ENCODE measurements at regions not wholly inside any gene's neighbourhood (a gene's known extent, or its start where the extent isn't known, plus 50 kb on each side); places are given as distances from the start of the nearest gene placed in this dataset.

DNA sequence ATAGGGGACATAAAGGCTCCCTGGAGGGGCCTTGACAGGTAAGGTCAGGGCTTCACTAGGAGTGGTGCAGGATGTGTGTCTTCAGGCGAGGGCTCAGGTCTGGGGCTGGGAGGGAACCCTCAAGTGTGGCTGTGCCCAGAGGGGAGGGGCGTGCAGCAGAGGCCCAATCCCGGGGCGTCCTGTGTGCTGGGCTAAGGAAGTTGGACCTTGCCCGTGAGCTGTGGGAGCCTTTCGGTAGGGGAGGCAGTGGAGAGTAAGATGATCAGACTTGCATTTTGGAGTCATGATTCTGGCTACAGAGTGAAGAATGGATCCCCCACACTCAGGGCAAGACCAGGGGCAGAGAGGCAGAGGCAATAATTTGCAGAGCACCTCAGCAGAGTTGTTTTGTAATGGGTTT is 145.4 kb downstream of the BUB3 start:
- DNase-seq = no peak
- no peaks in the 10 kb centered on the region for H3K27me3 ChIP-seq
- no peaks in the 10 kb centered on the region for H3K9me3 ChIP-seq

DNA sequence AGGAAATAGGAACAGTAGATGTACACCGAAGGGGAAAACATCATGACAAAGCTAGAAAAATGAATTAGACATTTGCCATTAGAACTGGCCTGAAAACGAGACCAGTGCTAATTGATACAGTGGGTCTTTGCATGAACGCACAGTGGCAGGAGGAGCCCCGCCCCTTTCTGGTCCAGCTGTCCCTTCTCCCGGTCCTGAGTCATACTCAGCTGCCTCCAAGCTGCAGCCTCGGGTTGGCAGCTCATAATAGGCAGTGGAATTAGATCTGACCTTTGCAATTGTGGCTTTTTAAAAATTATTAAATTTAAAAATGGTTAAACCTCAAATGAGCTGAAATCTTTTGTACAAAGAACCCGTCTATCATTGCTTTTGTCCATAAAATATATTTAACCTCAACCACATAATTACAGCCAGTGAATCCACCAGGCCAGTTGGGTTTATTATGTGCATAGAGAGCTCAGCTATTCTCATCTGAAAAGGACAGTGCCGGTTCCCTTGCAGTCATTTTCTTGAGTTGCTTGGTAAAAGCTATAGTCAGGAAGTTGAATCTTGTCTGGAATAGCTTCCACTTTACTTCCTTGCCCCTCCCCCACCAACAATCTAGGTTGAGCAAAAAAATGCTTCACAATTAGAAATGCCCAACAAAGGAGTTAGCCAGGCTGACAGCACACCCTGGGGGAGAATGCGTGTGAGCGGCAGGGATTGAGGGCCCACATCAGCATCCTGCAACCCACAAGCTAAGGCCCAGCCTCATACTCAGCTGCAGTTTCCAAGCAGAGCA is 147.1 kb downstream of the BUB3 start:
- H3K27ac ChIP-seq = no peak overlapping the region
- TF ChIP-seq, protein P1, sequence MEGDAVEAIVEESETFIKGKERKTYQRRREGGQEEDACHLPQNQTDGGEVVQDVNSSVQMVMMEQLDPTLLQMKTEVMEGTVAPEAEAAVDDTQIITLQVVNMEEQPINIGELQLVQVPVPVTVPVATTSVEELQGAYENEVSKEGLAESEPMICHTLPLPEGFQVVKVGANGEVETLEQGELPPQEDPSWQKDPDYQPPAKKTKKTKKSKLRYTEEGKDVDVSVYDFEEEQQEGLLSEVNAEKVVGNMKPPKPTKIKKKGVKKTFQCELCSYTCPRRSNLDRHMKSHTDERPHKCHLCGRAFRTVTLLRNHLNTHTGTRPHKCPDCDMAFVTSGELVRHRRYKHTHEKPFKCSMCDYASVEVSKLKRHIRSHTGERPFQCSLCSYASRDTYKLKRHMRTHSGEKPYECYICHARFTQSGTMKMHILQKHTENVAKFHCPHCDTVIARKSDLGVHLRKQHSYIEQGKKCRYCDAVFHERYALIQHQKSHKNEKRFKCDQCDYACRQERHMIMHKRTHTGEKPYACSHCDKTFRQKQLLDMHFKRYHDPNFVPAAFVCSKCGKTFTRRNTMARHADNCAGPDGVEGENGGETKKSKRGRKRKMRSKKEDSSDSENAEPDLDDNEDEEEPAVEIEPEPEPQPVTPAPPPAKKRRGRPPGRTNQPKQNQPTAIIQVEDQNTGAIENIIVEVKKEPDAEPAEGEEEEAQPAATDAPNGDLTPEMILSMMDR (IDR thresholded peaks at IDR 0.05) = no peak
- H3K9me3 ChIP-seq = no peaks in the 10 kb centered on the region
- intact Hi-C loops (cut with DNase I) = no loop called here
- no peaks in the 10 kb centered on the region for H3K27me3 ChIP-seq
- H3K36me3 ChIP-seq = no peaks in the 10 kb centered on the region
- DNase-seq (peak in 1 of 4 donors; percentile 36), ATAC-seq (peak; percentile 70)
- no peaks in the 10 kb centered on the region for H3K4me1 ChIP-seq
- no peak overlapping the region for H3K4me3 ChIP-seq

More for the DNA sequence above, 145.4 kb downstream of the BUB3 start:
- intact Hi-C loops (cut with DNase I) = no loop called here
- TF ChIP-seq, protein P1 (IDR thresholded peaks at IDR 0.05) = no peak
- H3K27ac ChIP-seq = no peak overlapping the region
- no peaks in the 10 kb centered on the region for H3K36me3 ChIP-seq
- ATAC-seq = no peak
- no peaks in the 10 kb centered on the region for H3K4me1 ChIP-seq
- H3K4me3 ChIP-seq = no peak overlapping the region

DNA sequence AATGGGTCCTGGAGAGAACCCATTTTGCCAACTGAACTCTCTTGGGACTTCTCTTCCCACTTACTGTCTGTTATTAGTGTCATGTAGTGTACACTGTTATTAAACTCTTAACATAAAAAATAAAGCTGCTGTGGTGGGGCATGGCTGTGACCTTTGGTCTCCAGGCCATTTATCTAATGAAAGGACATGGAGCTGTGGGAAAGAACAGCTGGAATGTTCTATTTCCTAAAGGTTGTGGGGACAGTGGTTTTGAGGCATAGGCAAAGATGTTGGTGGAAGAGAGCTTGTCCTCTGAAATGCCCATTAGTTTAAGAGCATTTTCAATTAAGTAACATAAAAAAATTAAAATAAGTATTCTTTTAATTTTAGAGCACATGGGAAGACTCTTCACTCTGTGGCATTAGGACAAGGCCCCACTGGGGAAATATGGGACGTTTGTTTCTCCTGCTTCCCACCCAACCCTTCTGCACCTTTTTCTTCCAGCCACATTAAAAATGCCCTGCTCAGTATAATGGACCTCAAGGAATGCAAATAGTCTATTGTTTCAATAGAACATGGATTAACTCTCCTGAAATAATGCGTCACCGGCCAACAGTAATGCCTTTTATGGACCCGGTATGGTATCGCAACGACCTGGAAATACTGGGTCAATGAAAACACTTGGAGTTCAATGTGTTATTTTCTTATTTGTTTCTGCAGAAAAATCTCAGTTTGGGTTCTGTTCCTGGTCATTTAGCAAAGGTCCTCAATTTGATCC is 149.6 kb downstream of the BUB3 start:
- TF ChIP-seq, protein P1 (IDR thresholded peaks at IDR 0.05) = no peak
- no peak for DNase-seq
- intact Hi-C loops (cut with DNase I) = no loop called here

DNA sequence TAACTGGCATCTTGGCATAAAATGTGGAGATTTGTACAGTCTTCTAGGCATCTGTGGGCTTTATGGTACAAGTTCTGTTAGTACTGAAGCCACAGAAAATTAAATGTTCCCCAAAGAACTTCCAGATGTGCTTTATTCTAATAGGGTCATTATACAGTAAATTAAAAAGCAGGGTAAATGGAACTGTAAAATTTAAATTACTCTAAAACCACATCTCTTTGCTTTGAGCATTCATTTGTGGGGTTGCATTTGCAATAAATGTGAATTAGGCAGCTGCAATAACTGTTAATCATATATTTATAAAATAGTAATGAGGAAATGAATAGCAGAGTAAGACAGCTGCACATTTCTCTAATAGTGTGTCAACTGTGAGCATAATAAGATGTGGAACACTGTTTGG is 151.5 kb downstream of the BUB3 start:
- Histone ChIP-seq H3K27me3 (no peaks in the 10 kb centered on the region), H3K9me3 (no peaks in the 10 kb centered on the region), H3K4me1 (no peaks in the 10 kb centered on the region), H3K27ac (no peak overlapping the region), H3K4me3 (no peak overlapping the region), H3K36me3 (no peaks in the 10 kb centered on the region)
- TF ChIP-seq, protein P1 (IDR thresholded peaks at IDR 0.05) = no peak
- intact Hi-C loops (cut with DNase I) = no loop called here
- no peak for DNase-seq
- ATAC-seq = no peak

More for the DNA sequence above, 149.6 kb downstream of the BUB3 start:
- no peaks in the 10 kb centered on the region for H3K36me3 ChIP-seq
- H3K27me3 ChIP-seq = no peaks in the 10 kb centered on the region
- H3K4me3 ChIP-seq = no peak overlapping the region
- H3K9me3 ChIP-seq = no peaks in the 10 kb centered on the region
- no peak overlapping the region for H3K27ac ChIP-seq
- no peak for ATAC-seq
- no peaks in the 10 kb centered on the region for H3K4me1 ChIP-seq

DNA sequence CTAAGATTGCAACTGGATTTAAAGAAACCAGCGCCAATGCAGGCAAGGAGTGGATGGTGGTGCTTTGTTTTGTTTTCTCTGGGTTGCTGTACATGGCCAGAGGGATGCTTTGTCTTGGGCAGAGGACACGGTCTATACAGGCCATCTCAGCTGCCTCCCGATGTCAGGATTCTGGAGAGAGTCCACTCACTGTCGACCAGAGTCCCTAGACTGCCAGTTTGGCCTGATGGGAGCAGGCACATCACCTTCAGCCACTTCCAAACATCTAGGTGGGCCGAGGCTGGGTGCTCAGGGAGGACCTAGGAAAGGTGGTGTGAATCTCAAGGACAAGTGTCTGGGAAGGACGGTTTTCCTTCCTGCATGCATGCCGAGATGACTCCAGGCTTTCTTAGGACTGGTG is 152.1 kb downstream of the BUB3 start:
- no peak overlapping the region for H3K4me3 ChIP-seq

More for the DNA sequence above, 152.1 kb downstream of the BUB3 start:
- Histone ChIP-seq H3K4me1 (no peaks in the 10 kb centered on the region), H3K27ac (no peak overlapping the region), H3K27me3 (no peaks in the 10 kb centered on the region), H3K36me3 (no peaks in the 10 kb centered on the region), H3K9me3 (no peaks in the 10 kb centered on the region)
- no peak for ATAC-seq
- TF ChIP-seq, protein P1 (IDR thresholded peaks at IDR 0.05) = no peak
- intact Hi-C loops (cut with DNase I) = no loop called here
- no peak for DNase-seq

Measured in left lung (tissue), 4 donors.